VCaP (cell line): ENCODE measurements at regions not wholly inside any gene's neighbourhood (a gene's known extent, or its start where the extent isn't known, plus 50 kb on each side); places are given as distances from the start of the nearest gene placed in this dataset.
A peak's percentile ranks its signal among the peaks of the same experiment; 100 is the strongest.

ENCODE experiments used
- H3K27ac ChIP-seq: fragments of 450-650 bp; 2 replicates; pipeline ENCODE4 v1.5.1; 2017
- TF ChIP-seq, protein P1 (sequence below): fragments of 450-650 bp; conservative IDR thresholded peaks from 2 replicates; pipeline ENCODE4 v1.5.1; 2017; ENCODE audit warnings: mild to moderate bottlenecking, moderate library complexity

DNA sequence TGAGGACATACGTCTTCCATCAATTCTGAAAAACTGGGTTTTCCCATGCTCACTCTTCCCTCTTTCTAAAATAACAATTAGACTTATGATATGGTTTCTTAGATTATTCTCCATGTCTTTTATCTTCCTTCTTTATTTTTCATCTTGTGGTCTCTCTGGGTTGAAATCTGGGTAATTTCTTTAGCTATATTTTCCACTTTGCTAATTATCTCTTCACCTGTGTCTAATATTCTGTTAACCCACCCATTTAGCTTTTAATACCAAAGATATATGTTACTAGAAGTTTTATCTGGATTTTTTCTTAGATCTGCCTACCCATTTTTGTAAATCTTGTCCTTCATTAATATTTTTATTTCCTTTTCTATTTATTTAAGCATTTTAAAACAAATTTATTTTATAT is 121.8 kb downstream of the TENT5A start:
- TF ChIP-seq, protein P1, sequence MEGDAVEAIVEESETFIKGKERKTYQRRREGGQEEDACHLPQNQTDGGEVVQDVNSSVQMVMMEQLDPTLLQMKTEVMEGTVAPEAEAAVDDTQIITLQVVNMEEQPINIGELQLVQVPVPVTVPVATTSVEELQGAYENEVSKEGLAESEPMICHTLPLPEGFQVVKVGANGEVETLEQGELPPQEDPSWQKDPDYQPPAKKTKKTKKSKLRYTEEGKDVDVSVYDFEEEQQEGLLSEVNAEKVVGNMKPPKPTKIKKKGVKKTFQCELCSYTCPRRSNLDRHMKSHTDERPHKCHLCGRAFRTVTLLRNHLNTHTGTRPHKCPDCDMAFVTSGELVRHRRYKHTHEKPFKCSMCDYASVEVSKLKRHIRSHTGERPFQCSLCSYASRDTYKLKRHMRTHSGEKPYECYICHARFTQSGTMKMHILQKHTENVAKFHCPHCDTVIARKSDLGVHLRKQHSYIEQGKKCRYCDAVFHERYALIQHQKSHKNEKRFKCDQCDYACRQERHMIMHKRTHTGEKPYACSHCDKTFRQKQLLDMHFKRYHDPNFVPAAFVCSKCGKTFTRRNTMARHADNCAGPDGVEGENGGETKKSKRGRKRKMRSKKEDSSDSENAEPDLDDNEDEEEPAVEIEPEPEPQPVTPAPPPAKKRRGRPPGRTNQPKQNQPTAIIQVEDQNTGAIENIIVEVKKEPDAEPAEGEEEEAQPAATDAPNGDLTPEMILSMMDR = no peak
- H3K27ac ChIP-seq = no peak overlapping the region

- TF ChIP-seq, protein P1 = no peak
- no peak overlapping the region for H3K27ac ChIP-seq
Measured at GRCh38 chr6:81625216-81625615, 127.3 kb downstream of the TENT5A start.

- TF ChIP-seq, protein P1 = no peak
- H3K27ac ChIP-seq = no peak overlapping the region
Measured at GRCh38 chr6:81624453-81624852, 128.0 kb downstream of the TENT5A start.

DNA sequence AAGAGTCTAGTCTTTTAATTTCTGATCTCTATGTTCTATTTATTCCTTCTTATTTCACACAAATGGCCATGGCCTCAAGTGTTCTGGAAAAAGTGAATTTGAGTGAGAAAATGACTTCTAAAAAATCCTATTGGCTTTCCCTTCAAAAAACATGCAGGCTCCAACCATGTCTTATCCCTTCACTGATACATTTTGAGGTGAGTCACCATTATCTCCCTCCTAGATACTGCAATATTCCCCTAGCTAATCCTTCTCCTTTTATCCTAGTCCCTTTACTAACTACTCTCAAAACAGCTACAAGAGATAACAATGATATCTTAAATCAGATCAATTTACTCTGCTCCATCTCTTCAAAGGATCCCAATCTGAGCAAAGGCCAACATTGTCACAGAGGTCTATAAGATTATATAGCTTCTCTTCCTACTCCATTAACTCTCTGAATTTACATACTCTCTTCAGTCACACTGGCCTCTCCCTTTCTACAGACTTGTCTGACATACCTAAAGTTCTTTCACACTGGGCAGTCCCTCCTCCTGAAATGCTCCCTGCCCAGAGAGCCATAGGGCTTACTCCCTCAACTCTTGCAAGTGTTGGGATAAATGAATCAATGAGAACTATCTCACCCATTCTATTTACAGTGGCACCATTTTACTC is 129.2 kb downstream of the TENT5A start:
- TF ChIP-seq, protein P1 = no peak
- H3K27ac ChIP-seq = no peak overlapping the region

- no peak overlapping the region for H3K27ac ChIP-seq
- TF ChIP-seq, protein P1 = no peak
Measured at GRCh38 chr6:81621816-81622395, 130.6 kb downstream of the TENT5A start.

GRCh38 chr6:81614292-81614691 is 138.2 kb downstream of the TENT5A start:
- peak overlapping the region; percentile 86 for H3K27ac ChIP-seq

DNA sequence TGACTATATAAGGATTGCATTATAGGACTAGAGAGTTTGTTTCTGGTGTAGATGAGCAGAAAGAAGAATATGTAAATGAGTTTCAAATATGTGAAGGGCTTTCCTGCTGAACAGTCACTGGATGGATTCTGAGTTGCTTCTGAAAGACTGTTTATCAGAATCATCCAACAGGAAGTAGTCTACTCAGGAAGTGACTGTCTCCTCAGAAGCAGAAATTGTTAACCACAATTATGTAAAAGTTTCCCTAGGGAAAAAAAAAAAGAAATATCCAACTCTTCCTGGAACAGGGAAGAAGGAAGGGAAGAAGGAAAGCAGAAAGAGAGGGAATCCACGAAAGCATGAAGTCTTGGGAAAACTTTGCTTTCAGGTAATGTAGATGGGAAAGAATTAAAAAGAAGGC is 138.9 kb downstream of the TENT5A start:
- H3K27ac ChIP-seq = peak overlapping the region; percentile 86
- TF ChIP-seq, protein P1 = no peak

More at GRCh38 chr6:81614292-81614691, 138.2 kb downstream of the TENT5A start:
- TF ChIP-seq, protein P1 = no peak
